OCI-M1 (cell line): ENCODE measurements at regions not wholly inside any gene's neighbourhood (a gene's known extent, or its start where the extent isn't known, plus 50 kb on each side); places are given as distances from the start of the nearest gene placed in this dataset.
"Not testable (repeated sequence)": the region's sequence is repeated elsewhere in the genome, so short reads cannot be mapped to it uniquely, and the experiment has no call there.

Source experiments
- DNase-seq: peaks from one replicate; lab custom pipeline; 2025; lab: John Stamatoyannopoulos, UW

- DNase-seq: no peak
Measured at GRCh38 chr5:56382896-56383295, 149.8 kb upstream of the ANKRD55 start.

- DNase-seq: no peak
Measured at GRCh38 chr5:56377573-56377972, 144.4 kb upstream of the ANKRD55 start.

- no peak for DNase-seq
Measured at GRCh38 chr5:56376128-56376527, 143.0 kb upstream of the ANKRD55 start.

- no peak for DNase-seq
Measured at GRCh38 chr5:56375011-56375410, 141.9 kb upstream of the ANKRD55 start.

- DNase-seq: not testable (repeated sequence)
Measured at GRCh38 chr5:56372491-56372890, 139.4 kb upstream of the ANKRD55 start.

- DNase-seq: no peak
Measured at GRCh38 chr5:56369361-56369811, 136.3 kb upstream of the ANKRD55 start.

GRCh38 chr5:56367748-56368147, 134.6 kb upstream of the ANKRD55 start:
- no peak for DNase-seq

- no peak for DNase-seq
Measured at GRCh38 chr5:56366986-56367385, 133.9 kb upstream of the ANKRD55 start.

GRCh38 chr5:56361398-56361797, 128.3 kb upstream of the ANKRD55 start:
- no peak for DNase-seq

- DNase-seq: no peak
Measured at GRCh38 chr5:56360816-56361215, 127.7 kb upstream of the ANKRD55 start.

- DNase-seq: no peak
Measured at GRCh38 chr5:56359809-56360685, 126.9 kb upstream of the ANKRD55 start.

GRCh38 chr5:56358703-56359681, 125.9 kb upstream of the ANKRD55 start:
- no peak for DNase-seq

GRCh38 chr5:56358046-56358445, 124.9 kb upstream of the ANKRD55 start:
- DNase-seq: no peak

GRCh38 chr5:56357426-56357825, 124.3 kb upstream of the ANKRD55 start:
- no peak for DNase-seq

GRCh38 chr5:56356836-56357160, 123.7 kb upstream of the ANKRD55 start:
- DNase-seq: no peak

- DNase-seq: no peak
Measured at GRCh38 chr5:56356121-56356835, 123.1 kb upstream of the ANKRD55 start.

- no peak for DNase-seq
Measured at GRCh38 chr5:56354836-56355235, 121.7 kb upstream of the ANKRD55 start.

- no peak for DNase-seq
Measured at GRCh38 chr5:56352808-56353590, 119.9 kb upstream of the ANKRD55 start.

- no peak for DNase-seq
Measured at GRCh38 chr5:56350597-56351170, 117.6 kb upstream of the ANKRD55 start.

- DNase-seq: no peak
Measured at GRCh38 chr5:56350011-56350596, 117.0 kb upstream of the ANKRD55 start.

GRCh38 chr5:56349461-56349860, 116.3 kb upstream of the ANKRD55 start:
- DNase-seq: no peak
